ENCODE measurements at regions not wholly inside any gene's neighbourhood (a gene's known extent, or its start where the extent isn't known, plus 50 kb on each side); places are given as distances from the start of the nearest gene placed in this dataset.
"Not testable (repeated sequence)": the region's sequence is repeated elsewhere in the genome, so short reads cannot be mapped to it uniquely, and the experiment has no call there.

- H3K4me3 ChIP-seq (ENCODE audit: low read length): not testable (repeated sequence)
Measured at GRCh38 chr1:149700220-149700619, 82.3 kb upstream of the FCGR1A start.

GRCh38 chr1:149700677-149701567 lies 81.6 kb upstream of the FCGR1A start:
- H3K4me3 ChIP-seq (ENCODE audit: low read length): not testable (repeated sequence)

- not testable (repeated sequence) for H3K4me3 ChIP-seq (ENCODE audit: low read length)
Measured at GRCh38 chr1:149708192-149708853, 74.2 kb upstream of the FCGR1A start.

GRCh38 chr1:149711651-149712050 lies 70.8 kb upstream of the FCGR1A start:
- not testable (repeated sequence) for H3K4me3 ChIP-seq (ENCODE audit: low read length)

GRCh38 chr1:149712154-149712927 lies 70.2 kb upstream of the FCGR1A start:
- H3K4me3 ChIP-seq (ENCODE audit: low read length): not testable (repeated sequence)

GRCh38 chr1:149713513-149713912 lies 69.0 kb upstream of the FCGR1A start:
- H3K4me3 ChIP-seq (ENCODE audit: low read length): not testable (repeated sequence)

GRCh38 chr1:149713952-149714351 lies 68.5 kb upstream of the FCGR1A start:
- H3K4me3 ChIP-seq (ENCODE audit: low read length): not testable (repeated sequence)

- not testable (repeated sequence) for H3K4me3 ChIP-seq (ENCODE audit: low read length)
Measured at GRCh38 chr1:149724618-149725302, 57.7 kb upstream of the FCGR1A start.

- not testable (repeated sequence) for H3K4me3 ChIP-seq (ENCODE audit: low read length)
Measured at GRCh38 chr1:149726688-149727087, 55.8 kb upstream of the FCGR1A start.

GRCh38 chr1:149728598-149728997 lies 53.9 kb upstream of the FCGR1A start:
- not testable (repeated sequence) for H3K4me3 ChIP-seq (ENCODE audit: low read length)
